ENCODE measurements at regions not wholly inside any gene's neighbourhood (a gene's known extent, or its start where the extent isn't known, plus 50 kb on each side); places are given as distances from the start of the nearest gene placed in this dataset.

DNA sequence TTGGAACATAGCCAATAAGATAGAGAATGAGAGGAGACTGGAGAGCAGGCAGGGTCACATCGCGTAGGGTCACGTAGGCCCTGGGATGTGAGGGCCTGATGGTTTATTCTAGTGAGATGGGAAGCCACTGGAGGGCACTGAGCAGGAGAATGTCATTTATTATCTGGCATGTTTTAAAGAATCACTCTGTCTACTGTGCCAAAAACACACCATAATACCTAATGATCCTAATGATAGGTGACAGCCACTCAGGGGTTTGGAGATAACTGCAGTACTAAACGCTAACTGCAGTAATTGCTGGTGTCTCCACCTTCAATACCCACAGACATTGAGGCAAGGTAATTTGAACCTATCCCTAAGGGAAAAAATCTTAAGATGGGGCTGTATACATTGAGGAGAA, 185.4 kb downstream of the TTLL7 start:
- DNase-seq (no peak), ATAC-seq (ENCODE audit: poor library complexity) (no peak)
- intact Hi-C loops (cut with DNase I), result no loop called here

- DNase-seq (no peak), ATAC-seq (ENCODE audit: poor library complexity) (no peak)
- intact Hi-C loops (cut with DNase I), result no loop called here
These were observed 188.8 kb downstream of the TTLL7 start for GRCh38 chr1:83810144-83810543.

DNA sequence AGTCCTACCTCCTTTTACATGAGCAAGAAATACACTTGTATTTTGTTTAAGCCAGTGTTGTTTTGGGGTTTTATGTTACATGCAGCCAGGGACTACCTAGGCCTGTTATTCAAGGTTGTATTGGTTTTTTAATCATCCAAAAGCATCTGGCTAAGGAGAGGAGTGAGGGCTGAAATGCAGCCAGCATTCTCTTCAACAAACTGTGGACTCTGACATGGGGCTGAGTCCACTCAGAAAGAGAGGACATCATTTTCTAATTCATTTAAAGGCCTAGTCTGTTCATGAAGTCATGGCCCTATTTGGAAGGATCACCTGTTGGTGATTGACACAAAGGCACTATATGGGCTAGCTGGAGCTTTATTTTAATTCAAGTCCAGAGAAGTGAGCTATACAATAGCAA, 190.4 kb downstream of the TTLL7 start:
- ATAC-seq (ENCODE audit: poor library complexity) (no peak), DNase-seq (no peak)

DNA sequence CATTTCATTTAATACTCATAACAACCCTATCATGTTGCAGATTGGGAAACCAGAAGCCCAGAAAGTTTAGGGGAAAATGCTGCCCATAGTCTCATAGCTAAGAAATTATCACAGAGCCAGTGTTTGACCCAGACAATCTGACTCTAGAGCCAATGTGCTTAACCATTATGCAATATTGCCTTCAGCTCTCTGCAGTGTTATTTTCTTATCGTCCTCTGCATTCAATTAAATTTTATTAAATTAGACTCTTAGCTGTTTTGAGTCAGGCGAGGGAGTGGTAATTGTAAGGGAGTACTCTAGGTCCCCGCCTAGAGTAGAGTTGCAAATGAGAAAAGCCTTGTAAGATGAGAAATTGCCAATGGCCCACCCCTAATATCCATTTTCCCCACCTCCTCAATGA, 191.1 kb downstream of the TTLL7 start:
- intact Hi-C loops (cut with DNase I), result no loop called here
- no peak for ATAC-seq (ENCODE audit: poor library complexity)

More for the DNA sequence above, 190.4 kb downstream of the TTLL7 start:
- intact Hi-C loops (cut with DNase I), result no loop called here

DNA sequence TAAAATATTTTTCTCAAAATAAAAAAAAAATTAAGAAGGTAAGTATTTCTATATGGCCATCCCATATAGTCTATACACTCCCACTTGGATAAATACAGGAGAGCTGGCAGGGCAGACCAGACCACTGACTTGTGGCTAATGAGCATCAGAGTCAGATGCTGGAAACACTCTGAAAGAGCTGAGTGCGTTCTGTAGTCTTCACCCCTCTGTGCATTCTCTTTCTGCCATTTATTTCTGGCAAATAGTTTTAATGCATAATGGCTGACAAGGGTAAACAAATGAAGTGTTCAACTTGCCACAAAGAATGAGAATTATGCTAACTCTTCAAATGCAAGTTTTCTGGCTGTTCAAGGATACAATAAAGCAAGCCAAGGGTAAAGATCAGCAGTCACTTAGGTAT, 191.7 kb downstream of the TTLL7 start:
- ATAC-seq (ENCODE audit: poor library complexity) (no peak), DNase-seq (no peak)
- intact Hi-C loops (cut with DNase I), result no loop called here

More for the DNA sequence above, 191.1 kb downstream of the TTLL7 start:
- no peak for DNase-seq

DNA sequence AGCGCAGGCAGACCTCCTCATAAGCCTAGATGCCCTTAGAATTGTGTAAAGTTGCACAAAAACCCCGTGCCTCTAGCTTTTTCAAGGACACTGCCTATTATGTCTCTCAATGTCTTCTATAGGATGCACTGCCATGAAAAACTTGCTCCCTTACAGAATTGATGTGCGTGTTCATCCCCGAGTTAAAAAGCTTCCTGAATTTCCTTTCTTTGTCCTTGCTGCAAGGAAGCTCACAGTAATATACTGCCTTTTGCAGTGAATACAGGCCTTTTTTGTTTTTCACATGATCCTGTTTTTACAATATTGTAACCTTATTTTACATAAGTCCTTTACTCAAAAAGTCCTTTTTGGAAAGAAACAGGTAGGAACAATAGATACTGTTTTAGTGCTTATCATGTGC, 193.0 kb downstream of the TTLL7 start:
- DNase-seq (no peak), ATAC-seq (ENCODE audit: poor library complexity) (no peak)
- intact Hi-C loops (cut with DNase I), result no loop called here

DNA sequence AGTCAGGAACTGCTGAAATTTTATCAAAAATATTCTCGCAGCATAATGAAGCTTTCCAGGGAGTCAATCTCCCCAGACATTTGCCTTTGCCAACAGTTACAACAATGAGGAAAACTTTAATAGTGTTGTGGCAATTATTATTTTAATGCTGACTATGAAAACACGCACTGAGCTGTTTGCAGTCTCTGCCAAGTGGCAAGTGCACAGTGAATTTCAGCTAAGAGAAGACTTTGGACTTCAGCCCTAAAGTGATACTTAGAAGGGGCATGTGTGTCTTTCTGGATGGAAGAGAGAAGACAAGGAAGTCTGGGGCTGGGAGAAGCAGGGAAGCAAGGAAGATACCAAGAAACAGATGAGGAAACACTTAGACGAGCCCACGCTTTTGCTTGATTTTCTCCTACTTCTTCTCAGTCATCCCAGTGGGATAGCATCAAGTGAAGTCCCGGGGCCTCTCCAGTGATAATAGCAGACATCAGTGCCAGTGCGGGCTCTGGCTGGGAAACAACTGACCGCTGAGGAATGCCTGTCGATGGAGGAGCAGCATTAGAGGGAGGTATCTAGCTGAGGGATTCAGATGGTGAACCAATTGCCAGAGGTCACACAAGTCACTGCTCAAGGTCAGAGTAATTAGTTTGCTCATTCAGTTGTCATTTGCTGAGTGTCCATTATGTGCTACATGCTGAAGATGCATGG, 196.3 kb downstream of the TTLL7 start:
- intact Hi-C loops (cut with DNase I), result no loop called here
- peak; percentile 62 for ATAC-seq (ENCODE audit: poor library complexity)
- DNase-seq, result no peak

DNA sequence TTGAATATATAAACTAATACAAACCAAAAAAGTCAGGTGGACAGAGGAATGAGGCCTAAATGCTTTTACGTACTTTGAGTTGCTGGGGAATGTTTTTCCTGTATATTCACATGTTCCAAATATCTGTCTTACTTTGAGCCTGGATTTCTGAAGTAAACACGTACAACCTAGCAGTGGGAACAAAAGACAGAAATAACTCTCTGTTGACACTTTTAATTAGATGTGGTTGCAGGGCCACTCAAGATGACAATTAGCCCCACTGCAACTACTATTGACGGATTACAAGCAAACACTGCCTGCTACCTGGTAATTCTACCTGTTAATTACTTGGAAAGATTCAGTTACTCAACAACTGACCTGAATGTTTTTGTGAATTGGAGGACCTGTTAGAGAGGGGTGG, 196.9 kb downstream of the TTLL7 start:
- DNase-seq (no peak), ATAC-seq (ENCODE audit: poor library complexity) (peak; percentile 64)
- intact Hi-C loops (cut with DNase I), result no loop called here

GRCh38 chr1:83800066-83800465, 198.9 kb downstream of the TTLL7 start:
- no peak for ATAC-seq (ENCODE audit: poor library complexity)

GRCh38 chr1:83799594-83799993, 199.3 kb downstream of the TTLL7 start:
- DNase-seq, result no peak
- intact Hi-C loops (cut with DNase I), result no loop called here
- ATAC-seq (ENCODE audit: poor library complexity), result no peak

More at GRCh38 chr1:83800066-83800465, 198.9 kb downstream of the TTLL7 start:
- intact Hi-C loops (cut with DNase I), result no loop called here
- no peak for DNase-seq

DNA sequence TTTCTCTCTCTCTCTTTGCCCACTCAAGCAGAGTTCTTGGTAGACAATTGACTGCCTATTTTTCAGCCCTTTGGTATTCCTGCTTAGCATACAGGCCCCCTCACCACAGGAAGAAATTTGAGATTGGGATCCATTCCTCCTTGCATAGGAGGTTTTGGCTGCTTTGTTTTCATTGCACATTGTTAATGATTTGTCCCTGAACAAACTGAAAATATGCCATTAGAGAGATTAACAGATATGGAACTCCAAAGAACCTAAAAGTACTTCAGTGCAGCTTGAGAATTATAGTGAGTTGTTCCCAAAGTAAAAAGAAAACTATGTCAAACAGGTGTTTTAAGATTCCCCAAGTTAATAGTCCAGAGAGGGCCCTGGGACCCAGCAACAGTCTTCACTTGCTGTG, 200.0 kb downstream of the TTLL7 start:
- ATAC-seq (ENCODE audit: poor library complexity) (no peak), DNase-seq (no peak)
- intact Hi-C loops (cut with DNase I), result no loop called here

GRCh38 chr1:83796409-83796808, 202.5 kb downstream of the TTLL7 start:
- DNase-seq, result no peak
- intact Hi-C loops (cut with DNase I), result no loop called here
- ATAC-seq (ENCODE audit: poor library complexity), result no peak

- ATAC-seq (ENCODE audit: poor library complexity), result no peak
- no peak for DNase-seq
These were observed 204.5 kb downstream of the TTLL7 start for GRCh38 chr1:83794384-83794783.

DNA sequence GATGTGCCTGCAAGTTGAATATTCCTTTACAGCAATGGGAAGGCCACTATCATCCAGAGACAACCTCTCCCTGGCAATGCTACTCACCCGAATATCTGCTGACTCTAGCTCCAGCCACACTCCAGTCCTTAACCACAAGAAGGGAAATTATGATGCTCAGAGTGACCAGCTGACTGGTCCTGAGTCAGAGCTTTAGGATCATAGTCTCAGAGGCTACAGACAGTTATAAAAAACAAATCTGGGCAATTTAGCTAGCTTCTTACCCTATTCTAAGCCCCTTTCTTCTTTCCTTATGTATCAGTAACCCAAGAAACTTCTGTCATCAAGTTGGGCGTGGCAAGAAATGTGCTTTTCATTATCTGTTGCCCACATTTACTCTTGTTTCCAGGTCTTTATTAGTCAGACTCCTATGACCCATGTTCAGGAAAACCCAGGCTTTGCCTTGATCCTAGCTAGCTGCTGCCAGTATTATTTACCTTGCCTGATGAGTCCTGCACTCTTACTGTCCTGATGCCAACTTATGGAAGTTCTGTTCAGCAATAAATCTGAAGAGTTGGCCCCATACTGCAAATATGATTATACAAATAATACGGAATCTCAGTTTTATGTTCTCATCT, 207.0 kb downstream of the TTLL7 start:
- DNase-seq, result no peak
- no peak for ATAC-seq (ENCODE audit: poor library complexity)
- intact Hi-C loops (cut with DNase I), result no loop called here

More at GRCh38 chr1:83794384-83794783, 204.5 kb downstream of the TTLL7 start:
- intact Hi-C loops (cut with DNase I), result no loop called here

DNA sequence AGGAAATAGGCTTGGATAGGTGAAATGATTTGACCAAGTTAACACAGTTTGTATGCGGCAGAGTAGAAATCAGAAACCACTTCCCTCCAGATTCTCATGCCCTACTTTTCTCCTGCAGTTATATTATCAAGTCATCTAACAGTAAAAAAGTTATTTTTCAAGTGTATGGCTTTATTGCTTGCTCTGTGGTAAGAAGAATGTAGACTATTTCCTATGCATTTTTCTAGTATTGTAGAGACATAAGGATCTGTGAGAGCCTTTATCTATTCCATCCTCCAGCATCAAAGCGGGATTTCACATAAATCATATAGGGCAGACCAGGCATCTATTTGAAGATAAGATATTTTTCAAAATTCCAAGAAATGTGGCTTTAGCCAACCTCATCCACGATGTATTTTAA, 208.5 kb downstream of the TTLL7 start:
- no peak for DNase-seq
- no peak for ATAC-seq (ENCODE audit: poor library complexity)
- intact Hi-C loops (cut with DNase I), result no loop called here

DNA sequence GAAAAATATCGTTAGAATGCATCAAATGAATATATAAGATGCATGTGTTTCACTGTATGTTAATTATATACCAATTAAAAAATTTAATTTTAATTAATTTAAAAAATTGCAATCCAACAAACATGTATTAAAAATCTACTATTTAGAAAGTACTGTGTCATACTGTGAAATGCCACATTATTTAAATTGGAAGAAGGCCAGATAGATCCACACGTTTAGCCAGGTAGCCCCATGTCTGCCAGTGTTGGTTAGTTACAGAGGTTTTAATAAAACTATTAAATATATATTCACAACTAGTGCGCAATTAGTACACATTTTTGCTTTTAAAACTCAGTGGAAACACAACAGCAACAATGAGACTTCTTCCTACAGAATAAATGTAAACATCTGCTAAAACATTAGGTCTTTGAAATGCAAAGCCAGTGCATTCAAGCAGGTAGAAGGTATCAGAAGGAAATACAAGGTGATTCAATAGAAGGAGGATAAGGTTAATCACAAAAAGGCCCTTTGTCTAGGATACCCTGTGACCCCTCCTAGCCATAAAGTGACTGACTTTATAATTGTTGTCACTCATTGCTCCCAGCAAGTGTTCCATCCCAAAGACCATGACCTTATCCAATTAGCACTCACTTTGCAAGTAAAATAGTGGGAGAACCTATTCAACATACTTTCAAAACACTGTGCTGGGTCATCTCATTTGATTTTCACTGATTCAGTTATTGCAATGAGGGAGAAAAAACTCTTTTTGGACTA, 211.5 kb downstream of the TTLL7 start:
- DNase-seq (no peak), ATAC-seq (ENCODE audit: poor library complexity) (no peak)
- intact Hi-C loops (cut with DNase I), result no loop called here

- no peak for DNase-seq
- ATAC-seq (ENCODE audit: poor library complexity), result no peak
- intact Hi-C loops (cut with DNase I), result no loop called here
These were observed 217.3 kb downstream of the TTLL7 start for GRCh38 chr1:83781667-83782066.

- DNase-seq, result no peak
- intact Hi-C loops (cut with DNase I), result no loop called here
- ATAC-seq (ENCODE audit: poor library complexity), result no peak
These were observed 219.4 kb downstream of the TTLL7 start for GRCh38 chr1:83779565-83779964.

GRCh38 chr1:83777758-83778101, 221.2 kb downstream of the TTLL7 start:
- intact Hi-C loops (cut with DNase I), result no loop called here

More at GRCh38 chr1:83777758-83778101, 221.2 kb downstream of the TTLL7 start:
- no peak for ATAC-seq (ENCODE audit: poor library complexity)
- no peak for DNase-seq
